Esophagus muscularis mucosa (tissue), 4 donors: ENCODE measurements at regions not wholly inside any gene's neighbourhood (a gene's known extent, or its start where the extent isn't known, plus 50 kb on each side); places are given as distances from the start of the nearest gene placed in this dataset.

Experiments used
- DNase-seq: peaks from one replicate; pipeline ENCODE4 v3.0.0-alpha.2; 2017; ENCODE audit errors: extremely low spot score
- H3K27ac ChIP-seq, 4 donors: fragments of 200-600 bp; sonication (generic); replicated peaks in 1 of 4; 1 replicate in 3 of 4; 2 replicates in 1 of 4; pipeline ENCODE4 v1.5.1; 2016 to 2019; ENCODE audit warnings: mild to moderate bottlenecking in 1 of 4
- H3K27me3 ChIP-seq, 4 donors: fragments of 200-600 bp; sonication (generic); one replicate each; pipeline versions ENCODE4 v1.5.1 to v1.6.0; 2016 to 2019
- H3K36me3 ChIP-seq, 4 donors: fragments of 200-600 bp; sonication (generic); one replicate each; pipeline ENCODE4 v1.5.1; 2016 to 2019
- H3K4me1 ChIP-seq, 4 donors: fragments of 200-600 bp; sonication (generic); one replicate each; pipeline ENCODE4 v1.5.1; 2016 to 2019
- H3K4me3 ChIP-seq, 4 donors: fragments of 200-600 bp; sonication (generic); 1 replicate in 2 of 4; 2 replicates in 2 of 4; pipeline ENCODE4 v1.5.1; 2016 to 2019; ENCODE audit warnings: mild to moderate bottlenecking in 4 of 4, moderate library complexity in 1 of 4
- H3K9me3 ChIP-seq, 4 donors: fragments of 200-600 bp; sonication (generic); 1 replicate in 3 of 4; 2 replicates in 1 of 4; pipeline ENCODE4 v1.5.1; 2016 to 2019
- CTCF ChIP-seq, 3 experiments: fragments of 200-600 bp in 2 of 3; fragments of 450-650 bp in 1 of 3; sonication (generic) in 2 of 3; IDR thresholded peaks; one replicate each; pipeline ENCODE4 v1.5.1; 2017 to 2019; ENCODE audit warnings: antibody characterized with exemption in 3 of 3, mild to moderate bottlenecking in 2 of 3, moderate library complexity in 1 of 3
- EP300 ChIP-seq: sonication (generic); formaldehyde crosslinking; IDR thresholded peaks from one replicate; pipeline ENCODE4 v1.6.1; 2017; ENCODE audit warnings: antibody characterized with exemption
- POLR2A ChIP-seq: fragments of 450-650 bp; IDR thresholded peaks from one replicate; pipeline ENCODE4 v1.6.1; 2017; ENCODE audit warnings: antibody characterized with exemption, moderate library complexity, mild to moderate bottlenecking, low read depth
- POLR2AphosphoS5 ChIP-seq, 2 donors: sonication (generic); formaldehyde crosslinking; IDR thresholded peaks; one replicate each; pipeline ENCODE4 v1.6.1; 2017; ENCODE audit warnings: antibody characterized with exemption in 2 of 2
- WGBS: methylation state at CpG from one replicate; pipeline ENCODE4 v1.1.5; 2018; 5-methylcytosine and 5-hydroxymethylcytosine counted together
- intact Hi-C: fragments of 100-400 bp; cut with DNase I; formaldehyde crosslinking; loops from one replicate; pipeline ENCODE4 v1.15.1; 2023

DNA sequence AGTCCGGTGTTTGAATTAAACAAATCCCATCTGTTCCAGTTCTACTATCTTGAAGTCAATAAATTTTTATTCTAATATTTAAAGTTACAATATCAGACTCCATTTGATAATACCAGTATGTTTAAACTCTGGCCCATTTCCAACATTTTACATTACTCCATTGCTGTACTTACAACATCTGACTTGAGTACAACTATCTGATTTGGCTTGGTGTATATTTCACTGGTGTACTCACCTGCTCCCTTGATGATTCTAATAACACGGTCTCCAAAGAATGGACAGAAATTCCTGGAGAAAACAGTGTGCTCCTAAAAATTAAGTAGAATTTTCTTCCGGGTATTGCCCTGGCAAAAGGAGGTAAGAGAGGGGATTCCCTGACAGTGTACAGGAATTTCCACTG, 680.5 kb upstream of the ADAMTS5 start:
- no peak for DNase-seq
- TF ChIP-seq POLR2A = no peak
- TF ChIP-seq POLR2AphosphoS5 (IDR thresholded peaks at IDR 0.05) = no peak
- no peak for TF ChIP-seq EP300
- TF ChIP-seq CTCF (IDR thresholded peaks at IDR 0.05) = no peak
- H3K9me3 ChIP-seq = no peaks in the 10 kb centered on the region
- H3K36me3 ChIP-seq = no peaks in the 10 kb centered on the region
- no peak overlapping the region for H3K27ac ChIP-seq
- no peak overlapping the region for H3K4me3 ChIP-seq
- H3K4me1 ChIP-seq = no peaks in the 10 kb centered on the region
- no peaks in the 10 kb centered on the region for H3K27me3 ChIP-seq
- WGBS = 81% methylated on average over 3 of the region's 3 CpGs
- intact Hi-C loops = no loop called here

GRCh38 chr21:27646691-27647090, 679.8 kb upstream of the ADAMTS5 start:
- Histone ChIP-seq H3K9me3 (no peaks in the 10 kb centered on the region), H3K27me3 (no peaks in the 10 kb centered on the region), H3K4me1 (no peaks in the 10 kb centered on the region), H3K36me3 (no peaks in the 10 kb centered on the region), H3K27ac (no peak overlapping the region), H3K4me3 (no peak overlapping the region)
- no peak for DNase-seq
- TF ChIP-seq EP300 (no peak), POLR2A (no peak), POLR2AphosphoS5 (IDR thresholded peaks at IDR 0.05) (no peak), CTCF (IDR thresholded peaks at IDR 0.05) (no peak)
- intact Hi-C loops = no loop called here

GRCh38 chr21:27646056-27646455, 679.2 kb upstream of the ADAMTS5 start:
- DNase-seq = no peak
- 96% methylated on average over 2 of the region's 2 CpGs for WGBS
- no peaks in the 10 kb centered on the region for H3K36me3 ChIP-seq
- intact Hi-C loops = no loop called here
- H3K27me3 ChIP-seq = no peaks in the 10 kb centered on the region
- TF ChIP-seq POLR2A (no peak), EP300 (no peak), CTCF (IDR thresholded peaks at IDR 0.05) (no peak), POLR2AphosphoS5 (IDR thresholded peaks at IDR 0.05) (no peak)
- H3K4me3 ChIP-seq = no peak overlapping the region
- no peaks in the 10 kb centered on the region for H3K4me1 ChIP-seq
- no peak overlapping the region for H3K27ac ChIP-seq
- no peaks in the 10 kb centered on the region for H3K9me3 ChIP-seq

GRCh38 chr21:27645285-27645684, 678.4 kb upstream of the ADAMTS5 start:
- H3K27ac ChIP-seq = no peak overlapping the region
- TF ChIP-seq EP300 (no peak), POLR2A (no peak), POLR2AphosphoS5 (IDR thresholded peaks at IDR 0.05) (no peak), CTCF (IDR thresholded peaks at IDR 0.05) (no peak)
- intact Hi-C loops = no loop called here
- H3K4me3 ChIP-seq = no peak overlapping the region
- no peaks in the 10 kb centered on the region for H3K9me3 ChIP-seq
- no peaks in the 10 kb centered on the region for H3K36me3 ChIP-seq
- no peaks in the 10 kb centered on the region for H3K27me3 ChIP-seq
- H3K4me1 ChIP-seq = no peaks in the 10 kb centered on the region
- DNase-seq = no peak

- H3K27me3 ChIP-seq = no peaks in the 10 kb centered on the region
- no peaks in the 10 kb centered on the region for H3K4me1 ChIP-seq
- TF ChIP-seq EP300 = no peak
- no peak for TF ChIP-seq POLR2A
- no peak for TF ChIP-seq CTCF (IDR thresholded peaks at IDR 0.05)
- TF ChIP-seq POLR2AphosphoS5 (IDR thresholded peaks at IDR 0.05) = no peak
- H3K27ac ChIP-seq = no peak overlapping the region
- WGBS = 95% methylated on average over 1 of the region's 1 CpG
- no peak overlapping the region for H3K4me3 ChIP-seq
- H3K9me3 ChIP-seq = no peaks in the 10 kb centered on the region
- H3K36me3 ChIP-seq = no peaks in the 10 kb centered on the region
- DNase-seq = no peak
- intact Hi-C loops = no loop called here
Observed at GRCh38 chr21:27643326-27643725, 676.4 kb upstream of the ADAMTS5 start.
